PC-9 (cell line): ENCODE measurements at regions not wholly inside any gene's neighbourhood (a gene's known extent, or its start where the extent isn't known, plus 50 kb on each side); places are given as distances from the start of the nearest gene placed in this dataset.

Source experiments
- CTCF ChIP-seq: fragments of 200-600 bp; sonication (generic); conservative IDR thresholded peaks from 2 replicates; pipeline ENCODE4 v1.6.1; 2017; ENCODE audit warnings: mixed run types, antibody characterized with exemption, mild to moderate bottlenecking, moderate library complexity
- EZH2 ChIP-seq: fragments of 200-600 bp; sonication (generic); IDR thresholded peaks from 2 replicates; pipeline ENCODE4 v1.8.0; 2017; ENCODE audit warnings: antibody characterized with exemption, low read depth

DNA sequence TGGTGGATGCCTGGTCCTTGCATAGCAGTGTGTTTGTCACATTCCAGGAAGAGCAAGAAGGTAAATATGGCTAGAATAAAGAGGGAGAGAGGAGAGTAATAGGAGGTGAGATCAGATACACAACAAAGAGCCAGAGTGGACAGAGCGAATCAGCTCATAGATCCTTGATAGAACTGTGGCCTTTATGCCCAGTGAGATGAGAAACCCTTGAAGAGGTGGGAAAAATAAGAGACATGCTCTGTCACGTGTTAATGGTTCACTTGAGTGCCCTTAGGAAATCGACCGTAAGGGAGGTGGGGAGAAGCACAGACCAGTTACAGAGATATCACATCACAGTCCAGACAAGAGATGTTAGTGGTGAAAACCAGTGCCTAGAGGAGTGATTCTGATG, 84.7 kb upstream of the RAB27B start:
- no peak for TF ChIP-seq EZH2
- TF ChIP-seq CTCF, result no peak
